Calu3 (cell line): ENCODE measurements at regions not wholly inside any gene's neighbourhood (a gene's known extent, or its start where the extent isn't known, plus 50 kb on each side); places are given as distances from the start of the nearest gene placed in this dataset.

Source experiments
- BruUV-seq: library from RNA; stranded (reverse); fragments of 400-500 nt; replicated peaks from 2 replicates; lab custom pipeline; 2021; lab: Mats Ljungman, UMichigan
- CTCF ChIA-PET: fragments of 300-600 bp; sonication (Branson Sonifier 250); formaldehyde crosslinking; loops from one replicate; lab custom pipeline; 2022; ENCODE audit warnings: antibody characterized with exemption; lab: Charles Lee
- DNase-seq: peaks from one replicate; pipeline ENCODE4 v3.0.0; 2022
- H3K27ac Mint-ChIP-seq: one replicate; pipeline ENCODE4 v1.8.0; 2022; ENCODE audit warnings: mixed read lengths; ENCODE audit not compliant: unreplicated experiment
- H3K27me3 Mint-ChIP-seq: one replicate; pipeline ENCODE4 v1.8.0; 2022; ENCODE audit warnings: mixed read lengths; ENCODE audit not compliant: unreplicated experiment
- H3K36me3 Mint-ChIP-seq: one replicate; pipeline ENCODE4 v1.8.0; 2022; ENCODE audit warnings: mild to moderate bottlenecking, moderate library complexity, mixed read lengths; ENCODE audit not compliant: insufficient read depth, unreplicated experiment
- H3K4me1 Mint-ChIP-seq: one replicate; pipeline ENCODE4 v1.8.0; 2022; ENCODE audit warnings: mild to moderate bottlenecking, low read depth, mixed read lengths; ENCODE audit not compliant: unreplicated experiment
- H3K4me3 Mint-ChIP-seq: one replicate; pipeline ENCODE4 v1.8.0; 2022; ENCODE audit warnings: mild to moderate bottlenecking, low read depth, moderate library complexity, mixed read lengths; ENCODE audit not compliant: unreplicated experiment
- H3K9me3 Mint-ChIP-seq: one replicate; pipeline ENCODE4 v1.8.0; 2022; ENCODE audit warnings: low read depth, mixed read lengths; ENCODE audit not compliant: unreplicated experiment
- CTCF ChIP-seq: fragments of 200-600 bp; IDR thresholded peaks from one replicate; pipeline ENCODE4 v1.8.0; 2022; ENCODE audit warnings: antibody characterized with exemption; ENCODE audit not compliant: unreplicated experiment
- intact Hi-C: fragments of 100-400 bp; cut with micrococcal nuclease; formaldehyde crosslinking; loops from one replicate; pipeline ENCODE4 v1.10.0; 2022; ENCODE audit not compliant: unreplicated experiment

- DNase-seq: no peak
- TF ChIP-seq CTCF: no peak
- peaks cover 11% of the 10 kb centered on the region for H3K4me1 Mint-ChIP-seq
- CTCF ChIA-PET: no interaction called here
- H3K27me3 Mint-ChIP-seq: no peaks in the 10 kb centered on the region
- H3K4me3 Mint-ChIP-seq: no peak overlapping the region
- no peaks in the 10 kb centered on the region for H3K9me3 Mint-ChIP-seq
- no TSS peak for BruUV-seq
- intact Hi-C loops: no loop called here
- H3K36me3 Mint-ChIP-seq: no peaks in the 10 kb centered on the region
- H3K27ac Mint-ChIP-seq: no peak overlapping the region
These were observed 831.5 kb upstream of the CELF4 start for GRCh38 chr18:38397094-38397493.

- Mint-ChIP-seq H3K9me3 (no peaks in the 10 kb centered on the region), H3K27me3 (no peaks in the 10 kb centered on the region), H3K4me3 (no peak overlapping the region), H3K36me3 (no peaks in the 10 kb centered on the region), H3K27ac (no peak overlapping the region), H3K4me1 (no peaks in the 10 kb centered on the region)
- CTCF ChIA-PET: no interaction called here
- intact Hi-C loops: no loop called here
- TF ChIP-seq CTCF: no peak
- no TSS peak for BruUV-seq
- DNase-seq: no peak
These were observed 820.5 kb upstream of the CELF4 start for GRCh38 chr18:38386146-38386545.

- peaks cover 50% of the 10 kb centered on the region for H3K4me1 Mint-ChIP-seq
- no TSS peak for BruUV-seq
- peak; percentile 34 for DNase-seq
- peak overlapping the region; percentile 30 for H3K27ac Mint-ChIP-seq
- TF ChIP-seq CTCF: no peak
- CTCF ChIA-PET: interaction anchor here (0.6 kb wide), 1 partner anchor 188 kb away, joined by 3 read pairs; no protein-coding TSS in a partner anchor
- peak overlapping the region; percentile 56 for H3K4me3 Mint-ChIP-seq
- no peaks in the 10 kb centered on the region for H3K27me3 Mint-ChIP-seq
- H3K9me3 Mint-ChIP-seq: peaks cover 2% of the 10 kb centered on the region
- no peaks in the 10 kb centered on the region for H3K36me3 Mint-ChIP-seq
- intact Hi-C loops: loop anchor here (5.0 kb wide), 1 partner anchor 157 kb away; no protein-coding TSS in a partner anchor
These were observed 804.4 kb upstream of the CELF4 start for GRCh38 chr18:38369772-38370690.

GRCh38 chr18:38368886-38369285 is 803.3 kb upstream of the CELF4 start:
- Mint-ChIP-seq H3K27ac (no peak overlapping the region), H3K27me3 (no peaks in the 10 kb centered on the region), H3K36me3 (no peaks in the 10 kb centered on the region), H3K4me3 (no peak overlapping the region), H3K4me1 (peaks cover 50% of the 10 kb centered on the region), H3K9me3 (peaks cover 2% of the 10 kb centered on the region)
- no peak for TF ChIP-seq CTCF
- no peak for DNase-seq
- intact Hi-C loops: loop anchor here (5.0 kb wide), 1 partner anchor 158 kb away; no protein-coding TSS in a partner anchor
- no TSS peak for BruUV-seq
- CTCF ChIA-PET: interaction anchor here (0.8 kb wide), 1 partner anchor 11 kb away, joined by 3 read pairs; no protein-coding TSS in a partner anchor
